GM12864 (cell line): ENCODE measurements at regions not wholly inside any gene's neighbourhood (a gene's known extent, or its start where the extent isn't known, plus 50 kb on each side); places are given as distances from the start of the nearest gene placed in this dataset.

ENCODE experiments used
- DNase-seq: peaks from one replicate; pipeline ENCODE4 v3.0.0-alpha.2; 2011; ENCODE audit warnings: low read depth
- H3K4me3 ChIP-seq: 2 replicates; pipeline ENCODE4 v1.5.1; 2011; ENCODE audit warnings: mild to moderate bottlenecking, low read depth, low read length, control low read depth
- TF ChIP-seq, protein P1 (sequence below): IDR thresholded peaks from 2 replicates; pipeline ENCODE4 v1.5.1; 2011; ENCODE audit warnings: low read depth, mild to moderate bottlenecking, moderate library complexity, low read length, control low read depth, inconsistent platforms; ENCODE audit errors: missing control alignments

DNA sequence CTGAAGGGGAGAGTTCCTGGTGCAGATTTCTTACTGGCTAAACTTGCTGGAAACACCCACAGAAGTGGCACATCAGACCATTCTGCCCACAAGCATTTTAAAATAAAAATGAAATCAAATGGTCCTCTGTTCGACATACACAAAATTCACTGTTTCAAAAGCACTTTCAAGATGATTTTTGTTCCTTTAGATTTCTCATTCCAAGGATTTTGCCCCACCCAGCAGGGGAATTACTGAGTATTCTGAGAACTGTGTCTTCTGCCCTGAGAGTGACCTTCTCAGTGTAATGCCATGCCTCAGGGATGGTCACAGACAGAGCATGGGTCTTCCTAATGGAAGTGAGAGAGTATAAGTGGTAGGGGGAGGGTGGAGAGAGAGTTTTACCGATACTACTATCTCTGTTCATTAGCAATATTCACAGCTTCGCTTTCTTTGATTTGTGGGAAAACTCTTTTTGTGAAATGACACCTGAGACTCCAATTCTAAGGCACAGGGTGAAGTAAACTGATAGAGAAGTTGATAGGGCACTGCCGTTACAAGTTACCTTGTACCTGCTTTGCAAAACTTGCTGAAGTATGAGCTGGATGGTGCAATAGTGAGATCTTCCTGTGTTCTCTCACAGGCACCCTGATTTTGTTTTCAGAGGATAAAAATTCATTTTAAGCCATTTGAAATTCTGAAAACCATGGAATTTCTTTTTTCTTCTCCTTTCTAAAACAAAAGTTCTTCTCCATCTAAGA lies 95.8 kb upstream of the CD180 start:
- no peak for DNase-seq
- no peak overlapping the region for H3K4me3 ChIP-seq
- TF ChIP-seq, protein P1, sequence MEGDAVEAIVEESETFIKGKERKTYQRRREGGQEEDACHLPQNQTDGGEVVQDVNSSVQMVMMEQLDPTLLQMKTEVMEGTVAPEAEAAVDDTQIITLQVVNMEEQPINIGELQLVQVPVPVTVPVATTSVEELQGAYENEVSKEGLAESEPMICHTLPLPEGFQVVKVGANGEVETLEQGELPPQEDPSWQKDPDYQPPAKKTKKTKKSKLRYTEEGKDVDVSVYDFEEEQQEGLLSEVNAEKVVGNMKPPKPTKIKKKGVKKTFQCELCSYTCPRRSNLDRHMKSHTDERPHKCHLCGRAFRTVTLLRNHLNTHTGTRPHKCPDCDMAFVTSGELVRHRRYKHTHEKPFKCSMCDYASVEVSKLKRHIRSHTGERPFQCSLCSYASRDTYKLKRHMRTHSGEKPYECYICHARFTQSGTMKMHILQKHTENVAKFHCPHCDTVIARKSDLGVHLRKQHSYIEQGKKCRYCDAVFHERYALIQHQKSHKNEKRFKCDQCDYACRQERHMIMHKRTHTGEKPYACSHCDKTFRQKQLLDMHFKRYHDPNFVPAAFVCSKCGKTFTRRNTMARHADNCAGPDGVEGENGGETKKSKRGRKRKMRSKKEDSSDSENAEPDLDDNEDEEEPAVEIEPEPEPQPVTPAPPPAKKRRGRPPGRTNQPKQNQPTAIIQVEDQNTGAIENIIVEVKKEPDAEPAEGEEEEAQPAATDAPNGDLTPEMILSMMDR: no peak

DNA sequence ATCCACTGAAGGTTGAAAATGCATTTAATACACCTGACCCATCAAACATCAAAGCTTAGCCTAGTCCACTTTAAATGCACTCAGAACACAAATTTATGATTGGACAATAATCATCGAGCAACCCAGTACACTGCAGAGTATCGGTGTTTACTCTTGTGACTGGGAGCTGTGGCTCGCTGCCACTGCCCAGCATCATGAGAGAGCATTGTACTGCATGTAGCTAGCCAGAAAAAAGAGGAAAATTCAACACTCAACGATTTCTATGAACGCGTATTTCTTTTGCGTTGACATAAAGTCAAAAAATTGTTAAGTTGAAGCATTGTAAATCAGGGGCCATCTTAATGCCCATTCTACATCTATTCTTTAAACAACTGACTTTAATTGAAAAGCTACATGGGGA lies 95.1 kb upstream of the CD180 start:
- H3K4me3 ChIP-seq: no peak overlapping the region
- TF ChIP-seq, protein P1: no peak
- no peak for DNase-seq

DNA sequence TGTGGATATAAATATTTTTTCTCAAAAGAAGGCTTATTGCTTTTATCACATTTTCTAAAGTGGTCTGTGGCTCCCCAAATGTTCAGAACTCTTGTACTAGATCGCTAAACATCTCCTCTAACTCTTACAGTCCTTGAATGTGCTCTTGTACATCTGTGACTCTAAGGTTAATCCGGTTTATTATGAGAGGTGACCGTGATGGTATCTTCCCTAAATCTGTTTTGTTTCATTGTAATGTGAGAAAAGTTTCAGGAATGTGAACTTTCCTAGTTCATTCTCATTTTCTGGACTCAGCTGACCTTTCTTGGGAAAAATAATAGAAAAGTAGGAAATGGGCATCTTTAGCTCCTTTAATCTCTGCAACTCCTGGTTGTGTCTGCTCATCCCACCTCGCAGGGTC lies 94.5 kb upstream of the CD180 start:
- TF ChIP-seq, protein P1: no peak
- no peak overlapping the region for H3K4me3 ChIP-seq
- DNase-seq: no peak

DNA sequence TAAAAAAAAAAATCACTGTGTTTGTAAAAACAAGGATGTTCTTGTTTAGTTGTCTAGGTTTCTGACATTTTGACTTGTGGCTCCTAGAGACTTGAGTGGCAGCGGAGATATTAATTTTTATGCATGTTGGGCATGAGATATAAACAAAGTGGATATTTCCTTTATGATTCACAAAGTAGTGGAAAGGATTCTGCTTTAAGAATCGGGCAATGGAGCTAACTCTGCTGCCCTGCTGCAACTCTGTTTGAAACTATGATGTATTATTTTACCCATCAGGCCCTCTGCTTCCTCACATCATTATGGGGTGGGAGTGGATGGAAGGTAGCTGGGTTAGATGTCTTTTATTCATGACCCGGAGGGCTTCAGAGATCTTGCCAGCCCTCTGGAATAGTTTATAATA lies 94.1 kb upstream of the CD180 start:
- H3K4me3 ChIP-seq: no peak overlapping the region
- no peak for DNase-seq
- TF ChIP-seq, protein P1: no peak

DNA sequence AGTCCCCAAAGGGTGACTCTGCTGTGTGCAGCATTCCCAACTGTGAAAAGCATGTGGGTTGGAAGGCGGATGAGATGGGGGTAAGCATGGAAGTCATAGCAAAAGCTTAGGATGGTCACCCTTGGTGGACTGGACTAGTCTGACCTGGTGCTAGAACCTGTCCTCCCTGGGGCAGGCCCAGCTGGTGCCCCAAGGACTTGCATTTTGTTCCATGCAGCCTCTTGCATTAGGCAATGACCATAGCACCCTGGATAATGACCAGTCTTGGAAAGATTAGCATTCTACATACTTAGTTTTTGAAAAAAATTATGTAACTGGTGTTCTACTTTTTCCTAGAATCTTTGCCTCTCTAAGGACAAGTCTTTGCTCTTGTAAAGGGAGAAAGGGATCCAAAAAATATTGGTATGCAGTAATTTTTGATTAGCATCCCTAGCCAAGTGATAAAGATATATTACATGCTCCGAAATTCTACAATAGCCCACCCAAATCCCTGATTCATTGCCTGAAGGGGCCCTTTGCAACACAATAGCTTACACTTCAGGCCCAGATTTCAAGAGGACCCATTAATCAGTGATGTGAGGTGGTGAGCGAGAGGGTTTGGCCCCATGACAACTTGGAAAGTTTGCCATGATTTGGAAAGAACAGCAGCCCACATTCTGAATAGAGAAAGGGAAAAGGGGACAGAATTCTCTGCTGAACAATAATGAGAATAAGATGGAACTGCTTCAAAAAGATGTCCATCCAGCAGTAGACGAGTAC lies 93.3 kb upstream of the CD180 start:
- DNase-seq: no peak
- no peak overlapping the region for H3K4me3 ChIP-seq

DNA sequence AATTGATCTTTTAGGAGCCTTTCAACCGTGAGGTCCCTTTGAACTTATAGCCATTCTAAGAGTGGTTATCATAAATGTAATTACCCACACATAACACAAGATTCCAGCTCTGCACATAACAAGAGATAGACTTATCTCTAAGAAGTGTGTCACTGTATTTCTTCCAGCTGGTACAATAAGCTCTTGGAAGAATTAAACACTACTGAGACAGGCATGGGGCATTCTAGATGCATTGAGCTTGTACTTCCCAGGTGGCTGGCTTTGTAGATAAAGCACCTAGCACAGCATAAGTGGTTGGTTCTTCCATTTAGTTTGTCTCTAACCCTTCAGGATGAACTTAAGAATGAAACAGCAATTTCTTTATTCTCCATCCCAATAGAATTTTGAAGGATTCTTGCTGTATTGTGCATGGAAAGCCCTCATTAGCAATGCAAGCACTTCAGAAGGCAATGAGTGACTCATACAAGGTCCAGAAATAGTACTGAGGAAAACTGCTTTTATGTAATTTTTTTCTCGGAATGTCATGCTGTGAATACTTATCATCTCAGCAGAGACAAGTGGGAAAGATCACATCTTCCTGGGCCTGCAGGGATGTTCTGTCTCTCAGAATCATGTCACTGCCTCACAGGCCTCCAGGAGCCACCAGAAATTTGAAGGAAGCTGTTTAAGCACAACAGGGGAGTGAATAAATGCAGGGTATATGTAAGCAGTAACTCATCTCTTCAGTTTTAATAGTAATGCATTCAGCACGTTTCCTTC lies 91.1 kb upstream of the CD180 start:
- no peak overlapping the region for H3K4me3 ChIP-seq
- no peak for DNase-seq
- TF ChIP-seq, protein P1: no peak

More for the DNA sequence above, 93.3 kb upstream of the CD180 start:
- TF ChIP-seq, protein P1: no peak
